ENCODE measurements at regions not wholly inside any gene's neighbourhood (a gene's known extent, or its start where the extent isn't known, plus 50 kb on each side); places are given as distances from the start of the nearest gene placed in this dataset.

GRCh38 chr5:116856271-116856670, 281.6 kb upstream of the SEMA6A start:
- TF ChIP-seq GATA1 (IDR thresholded peaks at IDR 0.05; ENCODE audit: low read depth, low read length) (no peak), POLR2A (IDR thresholded peaks at IDR 0.05; ENCODE audit: low read length) (no peak)
